ENCODE measurements at regions not wholly inside any gene's neighbourhood (a gene's known extent, or its start where the extent isn't known, plus 50 kb on each side); places are given as distances from the start of the nearest gene placed in this dataset.

DNA sequence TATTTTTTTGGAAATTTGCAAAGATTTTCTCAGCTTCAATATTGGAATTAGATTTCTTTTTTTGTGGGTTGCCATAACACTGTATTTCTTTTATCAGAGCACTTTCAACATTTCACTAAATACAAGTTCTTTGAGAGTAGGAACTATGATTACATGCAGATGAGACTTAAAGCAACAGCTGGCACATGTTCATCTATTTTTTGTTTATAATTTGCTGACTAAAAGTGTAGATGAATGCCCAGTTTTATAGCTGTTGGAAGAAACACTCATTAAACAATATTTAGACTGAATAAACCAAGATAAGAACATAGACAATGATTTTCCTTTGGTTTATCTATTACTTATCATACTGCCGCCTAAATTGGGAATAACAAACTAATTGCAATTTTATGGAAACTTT lies 803.0 kb upstream of the KLHL1 start:
- H3K36me3 ChIP-seq (ENCODE audit: insufficient read depth, low read length) = no peaks in the 10 kb centered on the region
- H3K79me2 ChIP-seq (ENCODE audit: insufficient read depth, low read length) = no peaks in the 10 kb centered on the region
- Mint-ChIP-seq H3K36me3 (ENCODE audit: low read depth, unreplicated experiment) (no peaks in the 10 kb centered on the region), H3K27ac (ENCODE audit: unreplicated experiment) (no peak overlapping the region), H3K4me1 (ENCODE audit: low read depth, unreplicated experiment) (no peaks in the 10 kb centered on the region), H3K9me3 (ENCODE audit: unreplicated experiment) (no peaks in the 10 kb centered on the region), H3K27me3 (ENCODE audit: low read depth, unreplicated experiment) (no peaks in the 10 kb centered on the region), H3K4me3 (ENCODE audit: unreplicated experiment) (no peak overlapping the region)
- H3K9ac ChIP-seq (ENCODE audit: low read length) = no peak overlapping the region
- H3K27me3 ChIP-seq (ENCODE audit: insufficient read depth, low read length) = no peaks in the 10 kb centered on the region
- no peak overlapping the region for H3K27ac ChIP-seq (ENCODE audit: low read depth, low read length)
- no peak overlapping the region for H2AFZ ChIP-seq (ENCODE audit: low read depth, low read length)
- TF ChIP-seq, protein P1, sequence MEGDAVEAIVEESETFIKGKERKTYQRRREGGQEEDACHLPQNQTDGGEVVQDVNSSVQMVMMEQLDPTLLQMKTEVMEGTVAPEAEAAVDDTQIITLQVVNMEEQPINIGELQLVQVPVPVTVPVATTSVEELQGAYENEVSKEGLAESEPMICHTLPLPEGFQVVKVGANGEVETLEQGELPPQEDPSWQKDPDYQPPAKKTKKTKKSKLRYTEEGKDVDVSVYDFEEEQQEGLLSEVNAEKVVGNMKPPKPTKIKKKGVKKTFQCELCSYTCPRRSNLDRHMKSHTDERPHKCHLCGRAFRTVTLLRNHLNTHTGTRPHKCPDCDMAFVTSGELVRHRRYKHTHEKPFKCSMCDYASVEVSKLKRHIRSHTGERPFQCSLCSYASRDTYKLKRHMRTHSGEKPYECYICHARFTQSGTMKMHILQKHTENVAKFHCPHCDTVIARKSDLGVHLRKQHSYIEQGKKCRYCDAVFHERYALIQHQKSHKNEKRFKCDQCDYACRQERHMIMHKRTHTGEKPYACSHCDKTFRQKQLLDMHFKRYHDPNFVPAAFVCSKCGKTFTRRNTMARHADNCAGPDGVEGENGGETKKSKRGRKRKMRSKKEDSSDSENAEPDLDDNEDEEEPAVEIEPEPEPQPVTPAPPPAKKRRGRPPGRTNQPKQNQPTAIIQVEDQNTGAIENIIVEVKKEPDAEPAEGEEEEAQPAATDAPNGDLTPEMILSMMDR (IDR thresholded peaks at IDR 0.05; ENCODE audit: insufficient read depth, low read depth, low read length) = no peak
- no peak for TF ChIP-seq EZH2 (IDR thresholded peaks at IDR 0.05; ENCODE audit: insufficient read depth, low read length)
- no peak for DNase-seq (ENCODE audit: low read depth)
- H3K4me3 ChIP-seq (ENCODE audit: insufficient read depth, low read depth, low read length) = no peak overlapping the region
- no peak for FAIRE-seq
- H3K9me3 ChIP-seq (ENCODE audit: insufficient read depth, low read depth, low read length) = no peaks in the 10 kb centered on the region
- H3K4me2 ChIP-seq (ENCODE audit: low read length) = no peak overlapping the region
- no peaks in the 10 kb centered on the region for H4K20me1 ChIP-seq (ENCODE audit: insufficient read depth, low read length)
- no peaks in the 10 kb centered on the region for H3K4me1 ChIP-seq (ENCODE audit: insufficient read depth, low read length)

DNA sequence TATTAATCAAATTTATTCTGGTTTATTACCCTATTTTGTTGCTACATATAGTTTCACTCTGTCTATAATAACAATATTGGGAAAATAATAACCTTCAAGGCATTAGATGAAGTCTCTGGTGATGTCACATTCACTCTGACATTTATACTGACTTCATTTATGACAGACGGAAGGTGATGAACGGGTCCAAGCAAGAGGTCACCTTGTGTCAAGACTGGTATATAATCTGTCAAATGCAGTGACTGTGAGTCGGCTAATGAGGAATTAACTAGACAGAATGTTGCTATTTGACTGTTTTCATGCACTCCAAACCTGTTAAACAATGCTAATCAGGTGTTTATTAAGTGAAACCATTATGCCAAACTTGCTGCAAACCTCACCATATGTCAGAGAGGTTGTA lies 800.5 kb upstream of the KLHL1 start:
- H3K27ac Mint-ChIP-seq (ENCODE audit: unreplicated experiment) = no peak overlapping the region
- H3K9me3 Mint-ChIP-seq (ENCODE audit: unreplicated experiment) = no peaks in the 10 kb centered on the region
- no peaks in the 10 kb centered on the region for H3K27me3 Mint-ChIP-seq (ENCODE audit: low read depth, unreplicated experiment)
- H4K20me1 ChIP-seq (ENCODE audit: insufficient read depth, low read length) = no peaks in the 10 kb centered on the region
- no peaks in the 10 kb centered on the region for H3K27me3 ChIP-seq (ENCODE audit: insufficient read depth, low read length)
- TF ChIP-seq, protein P1 (IDR thresholded peaks at IDR 0.05; ENCODE audit: insufficient read depth, low read depth, low read length) = no peak
- TF ChIP-seq EZH2 (IDR thresholded peaks at IDR 0.05; ENCODE audit: insufficient read depth, low read length) = no peak
- no peaks in the 10 kb centered on the region for H3K4me1 Mint-ChIP-seq (ENCODE audit: low read depth, unreplicated experiment)
- H3K4me3 Mint-ChIP-seq (ENCODE audit: unreplicated experiment) = no peak overlapping the region
- H3K4me3 ChIP-seq (ENCODE audit: insufficient read depth, low read depth, low read length) = no peak overlapping the region
- H3K9me3 ChIP-seq (ENCODE audit: insufficient read depth, low read depth, low read length) = no peaks in the 10 kb centered on the region
- no peaks in the 10 kb centered on the region for H3K36me3 Mint-ChIP-seq (ENCODE audit: low read depth, unreplicated experiment)
- H3K4me2 ChIP-seq (ENCODE audit: low read length) = no peak overlapping the region
- no peaks in the 10 kb centered on the region for H3K4me1 ChIP-seq (ENCODE audit: insufficient read depth, low read length)
- H3K36me3 ChIP-seq (ENCODE audit: insufficient read depth, low read length) = no peaks in the 10 kb centered on the region
- DNase-seq (ENCODE audit: low read depth) (no peak), FAIRE-seq (no peak)
- no peaks in the 10 kb centered on the region for H3K79me2 ChIP-seq (ENCODE audit: insufficient read depth, low read length)
- no peak overlapping the region for H3K27ac ChIP-seq (ENCODE audit: low read depth, low read length)
- no peak overlapping the region for H3K9ac ChIP-seq (ENCODE audit: low read length)
- no peak overlapping the region for H2AFZ ChIP-seq (ENCODE audit: low read depth, low read length)

DNA sequence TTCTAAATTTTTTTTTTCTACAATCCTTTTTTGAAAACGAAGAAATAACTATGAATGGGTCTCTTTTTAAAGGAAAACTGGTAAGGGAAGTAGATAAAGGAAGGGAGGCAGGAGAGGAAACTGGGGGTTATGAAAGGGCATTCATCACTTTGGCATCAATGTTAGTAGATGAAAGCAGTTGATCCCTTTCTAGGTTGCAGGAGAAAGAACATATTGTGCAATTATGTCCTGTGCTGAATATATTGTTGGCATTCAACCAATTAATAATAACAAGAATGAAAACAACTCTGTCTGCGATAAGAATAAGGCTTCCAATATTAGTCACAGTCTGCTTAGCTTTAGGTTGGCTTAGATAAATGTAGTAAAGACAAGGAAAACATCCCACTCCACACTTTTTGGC lies 796.8 kb upstream of the KLHL1 start:
- H3K27me3 ChIP-seq (ENCODE audit: insufficient read depth, low read length) = no peaks in the 10 kb centered on the region
- no peak overlapping the region for H3K27ac ChIP-seq (ENCODE audit: low read depth, low read length)
- no peak overlapping the region for H3K4me3 Mint-ChIP-seq (ENCODE audit: unreplicated experiment)
- no peak for FAIRE-seq
- no peaks in the 10 kb centered on the region for H3K9me3 Mint-ChIP-seq (ENCODE audit: unreplicated experiment)
- no peaks in the 10 kb centered on the region for H4K20me1 ChIP-seq (ENCODE audit: insufficient read depth, low read length)
- no peaks in the 10 kb centered on the region for H3K79me2 ChIP-seq (ENCODE audit: insufficient read depth, low read length)
- H3K9ac ChIP-seq (ENCODE audit: low read length) = no peak overlapping the region
- H3K27me3 Mint-ChIP-seq (ENCODE audit: low read depth, unreplicated experiment) = no peaks in the 10 kb centered on the region
- no peak overlapping the region for H3K4me2 ChIP-seq (ENCODE audit: low read length)
- no peaks in the 10 kb centered on the region for H3K36me3 Mint-ChIP-seq (ENCODE audit: low read depth, unreplicated experiment)
- H2AFZ ChIP-seq (ENCODE audit: low read depth, low read length) = no peak overlapping the region
- TF ChIP-seq, protein P1 (IDR thresholded peaks at IDR 0.05; ENCODE audit: insufficient read depth, low read depth, low read length) = no peak
- TF ChIP-seq EZH2 (IDR thresholded peaks at IDR 0.05; ENCODE audit: insufficient read depth, low read length) = no peak
- no peak overlapping the region for H3K4me3 ChIP-seq (ENCODE audit: insufficient read depth, low read depth, low read length)
- no peaks in the 10 kb centered on the region for H3K4me1 ChIP-seq (ENCODE audit: insufficient read depth, low read length)
- H3K27ac Mint-ChIP-seq (ENCODE audit: unreplicated experiment) = no peak overlapping the region
- H3K4me1 Mint-ChIP-seq (ENCODE audit: low read depth, unreplicated experiment) = no peaks in the 10 kb centered on the region
- no peak for DNase-seq (ENCODE audit: low read depth)
- H3K9me3 ChIP-seq (ENCODE audit: insufficient read depth, low read depth, low read length) = no peaks in the 10 kb centered on the region
- no peaks in the 10 kb centered on the region for H3K36me3 ChIP-seq (ENCODE audit: insufficient read depth, low read length)

All from astrocyte (in vitro differentiated cells and primary cell).